ENCODE measurements at regions not wholly inside any gene's neighbourhood (a gene's known extent, or its start where the extent isn't known, plus 50 kb on each side); places are given as distances from the start of the nearest gene placed in this dataset.

DNA sequence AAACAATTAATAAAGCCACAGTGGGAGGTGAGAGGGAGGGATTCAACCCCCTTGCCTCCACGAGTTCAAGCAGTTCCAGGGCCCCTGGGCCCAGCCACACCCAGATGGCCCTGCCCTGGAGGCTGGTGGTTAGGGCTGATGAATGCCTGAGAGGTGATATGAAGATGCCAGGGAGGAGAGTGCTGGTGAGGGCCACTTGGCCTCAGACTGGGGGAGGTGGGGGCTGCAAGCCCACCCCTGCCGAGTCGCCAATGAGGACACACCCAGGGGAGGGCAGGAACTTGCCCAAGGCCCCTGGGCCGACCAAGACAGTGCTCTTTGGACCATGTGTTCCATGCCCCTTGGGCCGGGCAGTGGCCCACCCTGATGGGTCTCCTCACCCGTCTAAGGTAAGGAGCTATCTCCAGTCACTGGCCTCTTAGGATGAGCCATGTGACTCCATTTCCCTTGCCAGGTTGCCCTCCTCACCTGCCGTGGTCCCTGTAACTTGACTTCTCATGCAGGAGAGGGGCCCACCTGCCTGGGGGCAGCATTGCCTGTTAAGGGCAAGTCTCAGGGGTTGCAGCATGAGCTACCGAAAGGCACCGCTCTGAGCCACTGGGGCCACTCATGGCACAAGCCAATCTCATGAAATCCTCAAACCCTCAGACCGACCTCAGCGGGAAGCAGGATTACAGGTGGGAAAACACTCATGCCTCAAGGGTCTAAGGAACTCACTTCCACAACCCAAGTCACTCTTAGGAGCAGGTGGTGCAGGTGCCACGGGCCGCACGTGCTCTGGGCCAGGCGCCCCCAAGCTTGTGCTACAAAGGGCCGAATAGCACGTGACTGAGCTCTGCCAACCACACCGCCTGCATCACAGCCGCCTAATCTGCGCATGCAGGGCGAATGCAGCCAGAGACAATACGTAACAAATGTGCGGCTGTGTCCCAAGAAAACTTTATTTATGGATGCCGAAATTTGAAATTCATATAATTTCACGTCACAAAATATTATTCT, 147.4 kb upstream of the MLN start:
- DNase-seq (ENCODE audit: low read depth in 2 of 3, low spot score in 1 of 3), result no peak

DNA sequence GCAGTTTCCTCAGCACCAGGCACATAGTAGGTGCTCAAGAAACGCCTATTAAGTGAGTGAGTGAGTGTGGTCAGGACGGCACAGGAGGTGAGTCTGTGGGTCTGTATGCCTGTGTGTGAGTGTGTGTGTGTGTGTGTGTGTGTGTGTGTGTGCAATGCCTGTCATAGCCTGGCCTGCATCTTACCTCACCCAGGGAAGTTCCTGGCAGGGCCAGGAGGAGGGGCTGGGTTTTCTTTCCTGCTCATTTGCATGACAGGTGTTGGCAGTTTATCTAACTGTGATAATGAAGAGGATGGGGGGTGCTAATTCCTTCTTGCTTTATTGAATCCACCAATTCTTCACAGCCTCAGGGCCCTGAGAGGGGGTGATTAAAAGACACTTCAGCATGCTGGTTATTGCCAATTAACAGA, 146.7 kb upstream of the MLN start:
- no peak for DNase-seq (ENCODE audit: low read depth in 2 of 3, low spot score in 1 of 3)

DNA sequence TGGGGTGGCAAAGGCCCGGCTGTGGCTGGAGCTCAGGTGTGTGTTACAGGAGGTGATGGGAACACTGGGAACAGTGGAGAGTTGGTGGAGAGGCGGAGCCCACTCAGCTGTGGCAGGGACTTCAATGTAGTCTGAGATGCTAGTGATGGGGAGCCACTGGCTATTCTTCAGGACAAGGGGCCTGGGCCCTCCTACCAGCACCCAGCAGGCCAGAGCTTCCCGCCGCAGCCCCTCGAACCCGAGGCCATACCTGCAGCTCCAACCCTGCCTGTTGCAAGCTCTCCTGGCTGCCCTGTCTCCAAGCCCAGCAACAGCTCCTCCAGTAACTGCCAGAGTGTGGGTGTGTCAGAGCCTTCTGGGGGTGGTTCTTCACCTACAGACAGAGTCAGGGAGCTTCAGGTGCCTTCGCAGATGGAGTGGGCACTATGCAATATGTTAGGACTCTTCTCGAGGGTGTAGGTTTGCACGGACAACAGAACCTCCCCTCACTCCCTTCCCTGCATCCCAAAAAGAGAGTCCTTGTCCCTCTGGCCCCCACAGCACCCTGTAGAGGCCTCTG, 146.2 kb upstream of the MLN start:
- DNase-seq (ENCODE audit: low read depth in 2 of 3, low spot score in 1 of 3), result no peak

DNA sequence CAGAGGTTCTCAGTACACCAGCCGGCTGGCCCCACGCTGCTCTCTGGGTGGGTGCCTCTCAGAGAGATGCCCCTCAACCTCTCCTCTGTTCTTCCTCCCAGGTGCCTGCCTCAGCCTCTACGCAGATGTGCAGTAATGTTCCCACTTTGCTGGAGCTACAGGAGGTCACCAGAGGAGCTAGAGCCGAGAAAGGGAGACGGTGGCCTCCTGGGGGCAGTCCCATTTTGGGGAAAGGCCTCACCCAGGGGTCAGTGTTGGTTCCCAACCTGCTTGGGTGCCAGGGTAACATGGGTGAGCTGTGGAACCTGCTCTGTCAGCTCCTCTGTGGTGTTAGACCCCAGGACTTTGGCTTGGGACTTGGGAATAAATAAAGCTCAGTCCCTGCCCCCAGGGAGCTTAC, 145.3 kb upstream of the MLN start:
- DNase-seq (ENCODE audit: low read depth in 2 of 3, low spot score in 1 of 3), result no peak

DNA sequence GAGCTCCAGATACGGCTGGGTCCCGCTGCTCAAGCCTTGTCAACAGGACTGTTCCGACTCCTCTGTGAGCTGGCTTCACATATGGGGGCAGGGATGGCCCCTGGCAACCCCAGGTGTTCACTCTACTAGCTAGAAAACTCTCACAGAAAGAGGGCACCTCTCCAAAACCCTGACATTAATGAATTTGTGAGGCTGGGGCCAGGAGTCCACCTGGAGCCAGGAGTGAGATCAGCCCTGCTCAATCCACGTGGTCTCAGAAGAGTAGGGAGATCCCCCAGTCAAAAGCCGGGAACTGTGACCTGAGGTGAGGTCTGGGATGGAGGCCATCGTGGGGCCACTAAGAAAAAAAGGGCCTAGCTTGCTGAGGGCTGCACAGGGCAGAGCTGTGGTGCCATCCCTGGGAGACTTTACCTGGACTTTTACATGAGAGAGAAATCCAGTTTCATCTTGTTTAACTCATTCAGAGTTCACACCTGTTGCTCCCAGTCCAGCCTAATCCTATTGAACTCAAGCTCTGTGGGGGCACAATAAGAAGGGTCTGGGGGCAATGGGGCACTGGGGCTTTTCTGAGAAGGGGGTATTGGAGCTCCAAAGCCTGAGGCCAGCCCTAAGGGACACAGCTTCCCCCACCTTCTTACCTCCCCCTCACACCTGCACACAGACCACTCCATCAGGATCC, 144.3 kb upstream of the MLN start:
- no peak for DNase-seq (ENCODE audit: low read depth in 2 of 3, low spot score in 1 of 3)

DNA sequence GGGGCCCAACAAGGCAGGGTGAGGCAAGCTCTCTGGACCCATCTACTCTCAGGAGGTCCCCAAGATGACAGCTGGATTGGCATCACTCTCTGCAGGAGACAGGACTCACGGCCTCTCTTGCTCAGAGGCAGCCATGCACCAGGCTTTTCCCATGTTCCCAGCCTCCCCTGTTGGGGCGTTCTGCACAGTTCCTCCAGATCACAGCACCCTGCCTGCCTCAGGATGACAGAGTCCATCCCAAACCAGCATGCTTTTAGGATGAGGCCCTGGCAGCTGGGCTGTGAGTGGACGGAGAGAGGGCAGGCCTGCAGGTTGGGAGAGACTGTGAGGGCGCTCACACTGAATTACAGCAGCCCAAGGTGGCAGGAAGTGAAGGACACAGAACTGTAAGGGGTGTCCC, 143.2 kb upstream of the MLN start:
- DNase-seq (ENCODE audit: low read depth in 2 of 3, low spot score in 1 of 3), result no peak

DNA sequence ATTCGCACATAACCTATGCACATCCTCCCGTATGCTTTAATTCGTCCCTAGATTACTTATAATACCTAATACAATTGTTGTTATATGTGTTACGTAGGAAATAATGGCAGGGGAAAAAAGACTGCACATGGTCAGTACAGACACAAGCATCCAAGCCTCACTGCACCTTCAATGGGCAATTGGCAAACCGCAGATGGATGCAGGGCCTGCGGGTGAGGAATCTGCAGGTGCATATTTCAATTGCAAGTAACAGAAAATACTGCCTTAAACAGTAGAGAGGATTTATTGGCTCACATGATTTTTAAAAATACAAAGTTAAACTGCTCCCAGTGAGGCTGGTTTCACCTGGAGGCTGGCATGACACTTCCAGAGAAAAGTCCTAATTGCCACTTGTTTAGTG, 142.1 kb upstream of the MLN start:
- DNase-seq (ENCODE audit: low read depth in 2 of 3, low spot score in 1 of 3), result no peak

DNA sequence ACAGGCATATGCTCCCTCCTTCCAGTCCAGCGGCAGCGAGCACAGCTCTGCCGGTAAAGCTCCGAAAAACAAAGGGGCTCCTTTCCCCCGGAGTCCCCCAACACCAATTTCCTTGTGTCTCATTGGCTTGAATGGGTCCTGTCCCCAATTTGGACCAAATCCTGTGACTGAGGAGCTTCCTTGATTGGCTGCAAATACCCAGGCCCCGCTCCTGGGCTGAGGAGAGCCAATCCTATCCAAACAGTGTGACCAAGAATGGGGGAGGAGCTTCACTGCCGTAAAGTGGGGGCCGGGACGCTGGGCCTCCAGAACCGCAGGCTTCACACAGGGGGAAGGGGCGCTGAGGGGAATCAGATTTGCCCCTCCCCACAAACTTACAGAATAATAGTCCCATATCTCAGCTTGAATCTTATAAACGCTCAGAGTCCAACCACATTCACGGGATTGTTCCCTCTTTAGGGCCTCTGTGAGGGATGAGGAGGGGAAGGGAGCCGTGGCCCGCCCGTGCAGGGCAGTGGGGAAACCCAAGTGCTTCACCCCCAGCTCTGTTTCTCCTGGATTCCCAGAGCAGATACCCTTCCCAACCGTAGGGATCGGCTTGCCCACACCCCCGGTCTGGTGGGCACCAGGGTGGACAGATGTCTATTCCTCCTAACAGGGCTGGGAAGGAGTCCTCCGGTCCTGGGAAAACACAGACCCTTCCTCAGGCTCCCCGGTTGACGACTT, 141.0 kb upstream of the MLN start:
- no peak for DNase-seq (ENCODE audit: low read depth in 2 of 3, low spot score in 1 of 3)

DNA sequence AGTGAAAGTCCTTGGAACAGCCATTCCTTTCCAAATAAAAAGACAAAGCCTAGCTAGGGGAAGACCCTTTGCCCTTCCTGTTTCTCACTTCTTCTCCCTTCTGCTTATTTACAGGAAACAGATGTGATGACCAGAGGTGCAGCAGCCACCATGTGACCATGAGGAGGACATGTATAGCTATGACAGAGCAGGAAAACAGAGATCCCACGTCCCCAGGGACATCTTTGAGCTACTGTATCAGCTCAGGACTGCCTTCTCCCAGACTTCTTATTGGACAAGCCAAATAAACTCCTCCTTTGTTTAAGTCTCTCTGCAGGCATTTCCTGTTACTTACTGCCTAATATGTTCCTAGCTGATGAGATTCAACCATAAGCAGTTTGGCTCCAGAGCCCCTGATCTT, 133.1 kb upstream of the MLN start:
- no peak for DNase-seq (ENCODE audit: low read depth in 2 of 3, low spot score in 1 of 3)

DNA sequence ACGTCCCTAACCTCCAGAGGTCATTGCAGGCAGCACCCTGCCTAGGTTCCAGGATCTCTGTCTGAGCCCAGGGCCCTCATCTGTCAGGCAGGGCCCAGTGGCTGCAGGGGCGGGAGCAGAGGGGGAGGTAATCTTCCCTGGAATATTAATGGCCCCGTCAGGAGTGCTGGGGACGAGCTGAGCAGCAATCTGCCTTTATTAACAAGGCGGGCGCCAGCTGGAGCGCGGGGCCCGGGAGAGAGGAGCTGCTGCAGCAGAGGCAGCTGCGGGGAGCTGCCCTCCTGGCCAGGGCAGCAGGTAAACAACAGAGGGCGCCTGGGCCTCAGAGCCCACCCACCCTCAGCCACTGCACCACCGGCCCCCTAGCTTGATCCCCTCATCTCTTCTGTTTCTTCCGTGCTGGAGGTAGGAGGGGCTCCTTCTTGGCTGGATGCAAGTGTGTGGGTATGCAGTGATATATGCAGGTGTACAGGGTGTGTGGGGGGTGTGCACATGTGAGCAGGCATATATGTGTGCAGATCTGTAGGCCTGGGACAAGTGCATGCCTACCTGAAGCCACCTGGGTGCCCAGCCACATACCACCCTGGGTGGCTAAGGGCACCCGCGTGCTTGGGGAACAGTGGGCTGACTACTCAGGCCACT, 131.8 kb upstream of the MLN start:
- DNase-seq (ENCODE audit: low read depth in 2 of 3, low spot score in 1 of 3), result no peak

DNA sequence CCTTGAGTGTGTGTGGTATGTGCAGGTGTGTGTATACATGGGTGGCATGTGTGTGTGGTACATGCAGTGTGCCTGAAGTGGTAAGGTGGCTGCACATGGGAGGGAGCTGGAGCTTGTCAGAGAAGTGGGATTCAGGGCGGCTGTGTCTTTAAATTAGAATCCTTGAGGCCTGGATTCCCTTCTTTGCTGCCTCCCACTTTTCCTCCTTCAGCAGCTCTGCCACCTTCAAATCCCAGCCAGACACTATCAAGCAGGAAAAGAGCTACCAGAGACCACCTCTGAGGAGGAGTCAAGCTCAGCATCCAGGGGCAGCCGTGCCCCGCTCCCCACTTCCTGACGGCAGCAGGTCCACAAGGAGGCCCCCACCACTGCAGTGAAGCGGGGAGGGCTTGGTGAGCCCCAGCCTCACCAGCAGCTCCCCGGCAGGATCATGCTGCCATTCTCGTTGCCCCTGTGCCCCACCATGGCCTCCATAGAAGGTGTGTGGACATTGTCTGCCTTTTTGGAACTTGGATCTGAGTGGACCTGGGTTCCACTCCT, 131.0 kb upstream of the MLN start:
- no peak for DNase-seq (ENCODE audit: low read depth in 2 of 3, low spot score in 1 of 3)

DNA sequence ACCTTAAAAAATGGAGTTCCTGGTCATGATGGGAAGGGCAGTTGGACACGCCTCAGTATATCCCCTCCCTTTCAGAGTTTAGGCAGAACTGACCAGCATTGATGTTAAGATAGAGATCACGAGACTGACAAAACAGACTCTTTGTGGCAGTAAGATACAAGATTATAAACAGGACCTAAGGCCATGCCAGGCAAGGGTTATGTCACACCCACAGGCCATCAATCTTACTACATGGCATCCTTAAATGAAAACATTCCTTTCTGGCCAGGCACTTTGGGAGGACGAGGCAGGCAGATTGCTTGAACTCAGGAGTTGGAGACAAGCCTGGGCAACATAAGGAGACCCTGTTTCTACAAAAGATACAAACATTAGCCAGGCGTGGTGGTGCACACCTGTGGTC, 129.3 kb upstream of the MLN start:
- DNase-seq (ENCODE audit: low read depth in 2 of 3, low spot score in 1 of 3), result no peak

DNA sequence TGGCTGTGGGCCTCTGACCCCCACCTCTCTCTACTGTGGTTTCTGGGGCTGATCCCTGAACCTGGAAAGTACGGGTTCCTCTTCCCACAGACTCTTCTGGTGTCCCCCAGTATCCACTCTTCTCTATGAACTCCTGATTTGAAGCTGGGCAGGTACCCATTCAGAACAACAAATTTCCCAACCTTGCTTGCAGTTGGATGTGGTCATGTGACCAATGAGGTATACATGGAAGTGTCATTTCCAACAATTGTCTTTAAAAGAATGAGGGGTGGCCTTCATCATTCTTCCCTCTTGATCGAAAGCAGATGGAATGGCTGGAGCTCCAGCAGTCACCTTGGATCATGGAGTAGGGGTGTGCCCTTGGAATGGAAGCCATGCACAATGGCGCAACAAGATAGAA, 128.0 kb upstream of the MLN start:
- no peak for DNase-seq (ENCODE audit: low read depth in 2 of 3, low spot score in 1 of 3)

DNA sequence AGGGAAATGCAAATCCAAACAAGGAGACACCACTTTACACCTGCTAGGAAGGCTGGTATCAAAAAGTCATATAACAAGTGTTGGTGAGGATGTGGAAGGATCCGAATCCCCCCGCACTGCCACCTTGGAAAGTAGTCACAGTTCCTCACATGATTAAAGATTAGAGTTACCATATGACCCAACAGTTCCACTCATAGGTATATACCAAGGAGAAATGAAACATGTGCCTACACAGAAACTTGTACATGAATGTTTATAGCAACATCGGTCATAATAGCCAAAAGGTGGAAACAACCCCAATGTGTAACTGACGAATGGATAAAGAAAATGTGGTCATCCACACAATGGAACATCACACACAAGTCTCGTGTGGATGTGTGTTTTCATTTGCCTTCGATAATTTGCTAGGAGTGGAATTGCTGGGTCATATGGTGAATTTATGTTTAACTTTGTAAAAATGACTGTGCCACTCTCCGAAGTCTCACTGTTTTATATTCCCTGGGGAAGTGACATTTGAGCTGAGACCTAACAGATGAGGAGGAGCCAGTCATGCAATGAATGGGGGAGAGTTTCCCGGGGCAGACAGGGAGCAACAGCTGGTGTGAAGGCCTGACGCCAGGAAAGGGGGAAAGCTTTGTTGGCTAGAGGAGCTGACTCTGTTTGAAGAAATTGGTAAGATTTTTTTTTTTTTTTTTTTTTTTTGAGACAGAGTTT, 125.9 kb upstream of the MLN start:
- DNase-seq (ENCODE audit: low read depth in 2 of 3, low spot score in 1 of 3), result peak in 1 of 3 donors; percentile 27

DNA sequence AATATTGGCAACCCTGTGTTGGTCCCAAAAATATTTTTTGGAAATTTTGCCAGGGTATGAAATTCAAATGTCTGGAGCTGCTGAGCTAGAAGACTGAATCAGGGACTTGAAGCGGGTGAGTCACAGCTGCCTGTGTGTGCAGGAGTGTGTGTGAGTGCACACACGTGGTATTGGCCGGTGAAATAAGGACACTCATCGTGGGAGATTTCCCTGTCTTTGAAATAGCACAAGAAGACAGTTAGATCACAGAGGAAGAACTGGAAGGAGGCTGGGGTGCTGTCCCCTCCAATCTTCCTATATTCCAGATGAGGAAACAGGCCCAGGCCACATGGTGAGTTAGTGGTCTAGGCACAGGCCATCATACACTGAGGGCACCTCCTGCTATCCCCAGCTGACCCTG, 123.8 kb upstream of the MLN start:
- DNase-seq (ENCODE audit: low read depth in 2 of 3, low spot score in 1 of 3), result no peak

DNA sequence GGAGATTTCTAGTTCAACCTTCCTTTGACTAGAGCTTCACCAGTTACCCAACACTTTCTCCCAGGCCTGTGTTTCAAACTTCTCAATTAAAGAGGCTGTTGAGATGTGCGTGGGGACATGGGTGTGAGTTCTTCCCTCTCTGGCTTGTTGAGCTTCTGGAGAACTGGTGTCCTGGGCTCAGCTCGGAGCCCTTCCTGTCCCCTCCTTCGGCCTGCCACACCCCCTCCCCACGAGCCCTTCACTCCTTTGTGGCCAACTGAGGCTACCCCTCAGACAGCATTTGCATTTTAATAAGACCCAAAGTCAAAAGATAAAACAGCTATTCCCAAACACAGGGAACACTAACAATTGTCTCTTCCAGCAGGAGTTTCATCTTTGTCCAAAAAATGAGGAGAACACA, 123.3 kb upstream of the MLN start:
- no peak for DNase-seq (ENCODE audit: low read depth in 2 of 3, low spot score in 1 of 3)

DNA sequence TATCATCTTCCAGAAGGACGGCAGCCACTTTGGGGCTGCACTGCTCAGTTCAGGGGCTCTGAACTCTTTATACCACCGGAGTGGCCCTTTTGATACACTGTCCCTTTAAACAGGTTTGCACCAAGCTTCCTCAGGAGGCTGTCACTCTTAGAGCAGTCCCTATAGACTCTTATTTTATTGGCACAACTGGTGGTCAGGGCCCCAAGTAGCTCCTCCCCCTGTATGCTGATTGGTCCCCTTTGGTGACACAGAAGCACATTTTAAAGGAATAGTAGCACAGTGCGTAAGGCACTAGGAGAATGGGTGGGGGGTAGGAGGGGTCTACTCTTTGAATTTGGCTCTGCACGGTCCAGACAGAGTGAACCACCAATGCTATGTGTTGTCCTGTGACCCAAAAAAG, 122.6 kb upstream of the MLN start:
- DNase-seq (ENCODE audit: low read depth in 2 of 3, low spot score in 1 of 3), result no peak

DNA sequence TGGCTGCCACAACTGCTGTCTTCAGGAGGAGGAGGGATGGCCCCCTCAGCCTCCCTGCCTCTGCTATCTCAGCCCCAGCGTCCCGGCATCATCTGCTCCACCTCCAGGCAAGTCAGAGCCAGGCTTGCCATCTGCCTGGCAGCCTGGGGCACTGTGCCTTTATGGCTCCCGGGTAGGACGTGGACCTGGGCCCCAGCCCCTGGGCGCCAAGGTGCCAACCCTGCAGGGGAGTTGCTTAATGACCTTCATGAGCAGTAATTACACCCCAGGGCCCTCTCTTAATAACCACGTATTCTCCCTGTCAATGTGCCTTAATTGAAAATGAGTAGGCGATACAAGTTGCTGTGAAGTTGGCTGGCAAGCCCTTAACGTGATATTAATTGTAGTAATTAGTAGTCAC, 122.1 kb upstream of the MLN start:
- no peak for DNase-seq (ENCODE audit: low read depth in 2 of 3, low spot score in 1 of 3)

DNA sequence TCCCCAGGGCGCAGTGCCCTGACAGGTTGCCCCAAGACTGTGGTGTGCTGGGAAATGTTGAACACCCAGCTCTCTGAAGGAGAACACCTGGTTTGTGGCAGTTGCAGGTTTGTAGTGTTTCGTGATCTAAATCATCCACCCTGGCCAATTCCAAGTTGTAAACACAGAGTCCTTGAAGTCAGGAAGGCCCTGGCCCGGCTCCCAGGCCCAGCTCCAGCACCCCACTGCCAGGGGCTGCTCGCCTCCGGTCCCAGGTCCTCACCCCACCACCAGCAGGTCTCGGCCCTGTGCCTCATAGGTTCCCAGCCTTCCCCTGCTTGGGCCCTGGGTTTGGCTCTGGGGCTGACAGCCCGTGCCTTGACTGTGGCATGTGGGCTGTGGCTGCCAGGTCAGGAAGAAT, 121.4 kb upstream of the MLN start:
- DNase-seq (ENCODE audit: low read depth in 2 of 3, low spot score in 1 of 3), result no peak

DNA sequence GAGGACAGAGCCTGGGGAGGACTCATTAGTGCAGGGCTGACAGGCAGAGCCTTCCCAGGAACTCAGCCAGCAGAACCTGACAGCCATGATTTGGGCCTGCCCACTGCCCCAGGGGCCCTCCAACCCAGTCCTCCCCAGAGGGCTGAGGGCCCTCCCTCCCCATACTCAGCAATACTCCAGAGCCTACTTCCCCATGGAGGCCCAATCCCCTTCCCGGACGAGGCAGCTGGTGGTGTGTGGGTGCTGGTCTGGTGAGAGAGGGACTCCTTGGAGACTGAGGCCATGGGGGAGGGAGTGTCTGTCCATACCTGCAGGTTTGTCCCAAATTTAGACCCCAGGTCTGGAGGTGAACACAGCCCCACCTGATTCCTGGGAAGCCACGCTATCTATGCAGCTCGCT, 120.9 kb upstream of the MLN start:
- DNase-seq (ENCODE audit: low read depth in 2 of 3, low spot score in 1 of 3), result no peak
